ENCODE measurements at regions not wholly inside any gene's neighbourhood (a gene's known extent, or its start where the extent isn't known, plus 50 kb on each side); places are given as distances from the start of the nearest gene placed in this dataset.

DNA sequence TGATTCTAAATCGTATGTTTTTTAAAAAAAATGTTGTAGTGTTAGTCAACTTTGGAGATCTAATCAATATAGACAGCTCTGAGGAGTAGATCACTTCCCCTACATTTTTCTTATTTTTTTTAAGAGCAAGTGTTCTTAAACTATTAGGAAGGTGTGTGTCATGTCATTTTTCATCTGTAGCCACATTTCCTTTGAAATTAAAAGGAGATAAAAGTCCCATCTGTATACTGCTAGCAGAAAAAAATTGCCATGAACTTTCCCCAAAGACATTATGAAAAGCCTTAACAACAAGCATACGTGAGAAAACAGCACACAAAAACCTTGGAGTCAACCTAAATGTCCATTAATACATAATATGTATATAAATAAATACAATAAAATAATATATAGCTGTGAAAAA is 286.6 kb downstream of the ETS1 start:
- Histone ChIP-seq H3K36me3 (no peaks in the 10 kb centered on the region), H3K9me3 (no peaks in the 10 kb centered on the region), H3K27ac (no peak overlapping the region), H3K4me1 (peaks cover 19% of the 10 kb centered on the region), H3K27me3 (no peaks in the 10 kb centered on the region), H3K4me3 (no peak overlapping the region)
- TF ChIP-seq, protein P1, sequence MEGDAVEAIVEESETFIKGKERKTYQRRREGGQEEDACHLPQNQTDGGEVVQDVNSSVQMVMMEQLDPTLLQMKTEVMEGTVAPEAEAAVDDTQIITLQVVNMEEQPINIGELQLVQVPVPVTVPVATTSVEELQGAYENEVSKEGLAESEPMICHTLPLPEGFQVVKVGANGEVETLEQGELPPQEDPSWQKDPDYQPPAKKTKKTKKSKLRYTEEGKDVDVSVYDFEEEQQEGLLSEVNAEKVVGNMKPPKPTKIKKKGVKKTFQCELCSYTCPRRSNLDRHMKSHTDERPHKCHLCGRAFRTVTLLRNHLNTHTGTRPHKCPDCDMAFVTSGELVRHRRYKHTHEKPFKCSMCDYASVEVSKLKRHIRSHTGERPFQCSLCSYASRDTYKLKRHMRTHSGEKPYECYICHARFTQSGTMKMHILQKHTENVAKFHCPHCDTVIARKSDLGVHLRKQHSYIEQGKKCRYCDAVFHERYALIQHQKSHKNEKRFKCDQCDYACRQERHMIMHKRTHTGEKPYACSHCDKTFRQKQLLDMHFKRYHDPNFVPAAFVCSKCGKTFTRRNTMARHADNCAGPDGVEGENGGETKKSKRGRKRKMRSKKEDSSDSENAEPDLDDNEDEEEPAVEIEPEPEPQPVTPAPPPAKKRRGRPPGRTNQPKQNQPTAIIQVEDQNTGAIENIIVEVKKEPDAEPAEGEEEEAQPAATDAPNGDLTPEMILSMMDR (IDR thresholded peaks at IDR 0.05): no peak
- TF ChIP-seq POLR2AphosphoS5 (IDR thresholded peaks at IDR 0.05) (no peak), POLR2A (IDR thresholded peaks at IDR 0.05) (no peak), EP300 (IDR thresholded peaks at IDR 0.05) (no peak)
- DNase-seq (ENCODE audit: low spot score in 2 of 2): no peak
- 84% methylated on average over 2 of the region's 2 CpGs for WGBS

DNA sequence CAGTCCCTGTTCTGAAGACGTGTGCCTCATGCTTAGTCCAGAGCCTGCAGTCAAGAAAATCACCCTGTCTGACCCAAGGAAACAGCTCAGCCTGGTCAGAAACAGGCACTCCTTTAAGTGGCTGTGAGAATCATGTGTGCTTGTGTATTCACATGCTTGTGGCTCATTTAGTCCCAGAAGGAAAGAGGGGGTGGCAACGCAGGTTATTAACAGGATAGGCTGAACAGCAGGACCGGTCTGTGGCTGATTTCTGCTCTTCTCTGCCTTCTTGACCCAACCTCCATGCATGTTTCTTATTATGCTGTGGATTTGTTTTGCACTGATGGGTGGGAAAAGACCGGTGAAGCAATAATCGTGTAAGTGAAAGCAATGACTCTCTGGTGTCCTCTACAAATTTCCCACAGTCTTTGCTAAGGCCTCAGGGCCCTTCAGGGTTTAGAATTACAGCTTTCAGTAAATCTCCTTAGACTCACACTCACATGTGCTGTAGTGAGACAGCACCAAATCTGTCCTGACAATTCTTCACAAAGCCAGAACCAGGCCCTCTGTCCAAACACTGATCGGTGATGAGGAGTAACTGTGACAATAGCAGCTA is 288.1 kb downstream of the ETS1 start:
- H3K4me1 ChIP-seq: peaks cover 19% of the 10 kb centered on the region
- H3K27ac ChIP-seq: peak overlapping the region; percentile 58
- no peaks in the 10 kb centered on the region for H3K36me3 ChIP-seq
- H3K4me3 ChIP-seq: no peak overlapping the region
- TF ChIP-seq, protein P1 (IDR thresholded peaks at IDR 0.05): no peak
- TF ChIP-seq EP300 (IDR thresholded peaks at IDR 0.05) (no peak), POLR2A (IDR thresholded peaks at IDR 0.05) (no peak), POLR2AphosphoS5 (IDR thresholded peaks at IDR 0.05) (peak in 1 of 3 donors; percentile 16)
- 60% methylated on average over 6 of the region's 6 CpGs for WGBS
- H3K9me3 ChIP-seq: no peaks in the 10 kb centered on the region
- no peaks in the 10 kb centered on the region for H3K27me3 ChIP-seq
- no peak for DNase-seq (ENCODE audit: low spot score in 2 of 2)

- Histone ChIP-seq H3K9me3 (no peaks in the 10 kb centered on the region), H3K27ac (peak overlapping the region; percentile 58), H3K4me3 (no peak overlapping the region), H3K27me3 (no peaks in the 10 kb centered on the region), H3K4me1 (peaks cover 19% of the 10 kb centered on the region), H3K36me3 (no peaks in the 10 kb centered on the region)
- DNase-seq (ENCODE audit: low spot score in 2 of 2): no peak
- TF ChIP-seq POLR2AphosphoS5 (IDR thresholded peaks at IDR 0.05) (no peak), EP300 (IDR thresholded peaks at IDR 0.05) (no peak), POLR2A (IDR thresholded peaks at IDR 0.05) (no peak)
- TF ChIP-seq, protein P1 (IDR thresholded peaks at IDR 0.05): no peak
- WGBS: 89% methylated on average over 2 of the region's 2 CpGs
These were observed 289.1 kb downstream of the ETS1 start for GRCh38 chr11:128298271-128298670.

DNA sequence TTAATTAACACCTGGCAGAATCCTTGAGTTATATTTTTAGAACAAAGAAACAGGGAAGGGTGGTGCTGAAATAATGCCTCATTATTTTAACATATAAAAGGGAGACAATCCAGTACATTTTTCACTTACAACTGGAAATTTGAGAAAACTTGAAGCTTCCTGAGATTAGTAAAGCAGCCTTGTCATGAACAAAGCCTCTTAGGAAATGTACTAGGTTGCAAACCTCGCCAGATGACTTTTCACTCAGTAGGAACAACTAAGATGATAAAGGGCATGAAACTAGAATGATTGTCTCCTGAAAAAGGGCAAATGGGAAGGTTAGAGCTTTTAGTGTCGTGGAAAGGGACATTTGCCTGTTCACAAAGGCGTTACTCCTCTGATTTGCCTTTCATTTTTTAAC is 289.6 kb downstream of the ETS1 start:
- Histone ChIP-seq H3K36me3 (no peaks in the 10 kb centered on the region), H3K27me3 (no peaks in the 10 kb centered on the region), H3K4me1 (peaks cover 19% of the 10 kb centered on the region), H3K4me3 (no peak overlapping the region), H3K27ac (peak overlapping the region; percentile 58), H3K9me3 (no peaks in the 10 kb centered on the region)
- 71% methylated on average over 3 of the region's 3 CpGs for WGBS
- no peak for TF ChIP-seq POLR2AphosphoS5 (IDR thresholded peaks at IDR 0.05)
- TF ChIP-seq EP300 (IDR thresholded peaks at IDR 0.05): no peak
- TF ChIP-seq, protein P1 (IDR thresholded peaks at IDR 0.05): no peak
- no peak for TF ChIP-seq POLR2A (IDR thresholded peaks at IDR 0.05)
- no peak for DNase-seq (ENCODE audit: low spot score in 2 of 2)

DNA sequence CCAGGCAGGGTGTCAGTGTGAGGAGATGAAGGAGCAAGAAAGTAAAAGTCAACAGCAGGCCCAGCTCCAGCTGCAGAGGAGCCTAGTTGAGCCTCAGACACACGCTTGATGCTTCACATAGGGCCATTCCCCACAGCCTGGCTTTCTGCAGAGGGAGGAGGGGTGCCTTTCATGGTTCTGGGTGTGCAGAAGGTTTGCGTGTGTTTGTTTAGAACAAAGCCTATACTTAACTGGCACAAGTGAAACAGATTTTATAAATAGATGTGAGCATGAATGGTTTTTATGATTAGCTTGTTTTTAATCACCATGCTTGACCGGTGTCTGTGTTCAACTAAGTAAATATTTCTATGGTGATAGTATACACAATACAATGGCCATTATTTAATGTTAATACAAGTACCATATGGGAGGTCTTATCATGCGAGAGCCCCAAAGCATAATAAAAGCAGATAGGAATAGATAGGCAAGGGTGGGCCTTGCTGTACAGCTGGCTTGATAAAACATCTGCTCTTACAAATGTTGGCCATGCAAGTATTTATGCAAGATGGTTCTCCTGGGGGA is 290.2 kb downstream of the ETS1 start:
- no peaks in the 10 kb centered on the region for H3K36me3 ChIP-seq
- H3K27me3 ChIP-seq: no peaks in the 10 kb centered on the region
- no peak for DNase-seq (ENCODE audit: low spot score in 2 of 2)
- H3K4me1 ChIP-seq: peaks cover 19% of the 10 kb centered on the region
- H3K9me3 ChIP-seq: no peaks in the 10 kb centered on the region
- H3K27ac ChIP-seq: no peak overlapping the region
- TF ChIP-seq, protein P1 (IDR thresholded peaks at IDR 0.05): no peak
- TF ChIP-seq POLR2A (IDR thresholded peaks at IDR 0.05) (no peak), EP300 (IDR thresholded peaks at IDR 0.05) (no peak), POLR2AphosphoS5 (IDR thresholded peaks at IDR 0.05) (no peak)
- no peak overlapping the region for H3K4me3 ChIP-seq
- 68% methylated on average over 4 of the region's 4 CpGs for WGBS

Data from suprapubic skin (tissue), 4 donors.